GM18498 (cell line): ENCODE measurements at regions not wholly inside any gene's neighbourhood (a gene's known extent, or its start where the extent isn't known, plus 50 kb on each side); places are given as distances from the start of the nearest gene placed in this dataset.
"Not testable (repeated sequence)": the region's sequence is repeated elsewhere in the genome, so short reads cannot be mapped to it uniquely, and the experiment has no call there.

Source experiments
- ATAC-seq: cut with Tn5 transposase; IDR thresholded peaks from one replicate; pipeline ENCODE4 v1.9.1; 2021; ENCODE audit warnings: mild to moderate bottlenecking, moderate library complexity; ENCODE audit not compliant: unreplicated experiment

DNA sequence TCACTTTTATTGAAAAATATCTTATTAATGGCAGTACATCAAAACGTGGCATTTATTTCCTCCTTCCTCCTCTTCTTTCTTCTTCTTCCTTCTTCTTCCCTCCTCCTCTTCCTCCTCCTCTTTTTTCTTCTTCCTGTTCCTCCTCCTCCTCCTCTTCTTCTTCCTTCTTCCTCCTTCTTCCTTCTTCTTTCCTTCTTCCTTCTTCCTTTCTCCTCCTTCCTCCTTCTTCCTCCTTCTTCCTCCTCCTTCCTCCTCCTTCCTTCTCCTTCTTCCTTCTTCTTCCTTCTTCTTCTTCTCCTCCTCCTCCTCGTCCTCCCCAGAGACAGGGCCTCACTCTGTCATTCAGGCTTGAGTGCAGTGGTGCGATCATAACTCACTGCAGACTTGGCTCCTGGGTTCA is 457.2 kb downstream of the AEBP2 start:
- ATAC-seq = no peak

DNA sequence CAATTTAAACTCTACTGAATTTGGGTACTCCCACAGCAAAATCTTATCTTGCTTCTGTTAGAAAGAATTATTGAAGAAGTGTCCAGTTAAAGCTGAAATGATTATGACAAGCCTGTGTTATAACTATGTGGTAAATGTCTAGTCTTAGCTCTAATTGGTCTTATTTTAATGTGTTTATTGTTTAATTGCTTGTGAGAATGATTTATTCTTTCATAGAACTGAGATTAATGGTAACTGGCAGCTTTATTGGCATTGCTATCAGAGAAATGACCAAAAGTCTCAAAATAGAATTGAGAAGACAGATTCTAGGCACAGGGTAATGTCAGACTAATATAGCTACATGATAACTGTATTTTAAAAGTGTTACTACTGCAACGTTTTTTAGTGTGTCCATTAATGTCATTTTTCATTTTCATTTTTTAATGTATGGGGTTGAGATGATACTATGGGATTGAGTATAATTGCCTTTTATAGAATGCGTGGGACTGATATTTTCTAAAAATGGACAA is 458.7 kb downstream of the AEBP2 start:
- no peak for ATAC-seq

DNA sequence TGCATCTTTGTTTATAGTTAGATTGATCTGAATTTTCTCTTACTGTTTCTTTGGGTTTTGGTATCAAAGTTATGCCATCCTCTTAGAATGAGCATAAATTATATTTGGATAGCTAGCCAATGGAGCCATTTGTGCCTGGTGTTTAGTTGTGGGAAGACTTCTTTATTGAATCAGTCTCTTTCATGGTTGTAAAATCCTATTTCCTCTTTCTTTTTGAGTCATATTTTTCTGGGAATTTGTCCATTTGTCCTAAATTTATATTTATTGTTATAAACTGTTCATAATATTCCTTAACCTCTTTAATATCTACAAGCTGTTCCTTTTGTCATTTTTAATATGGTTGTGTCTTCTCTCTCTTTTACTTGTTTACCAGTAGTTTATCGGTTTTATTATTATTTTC is 462.5 kb downstream of the AEBP2 start:
- ATAC-seq = no peak

DNA sequence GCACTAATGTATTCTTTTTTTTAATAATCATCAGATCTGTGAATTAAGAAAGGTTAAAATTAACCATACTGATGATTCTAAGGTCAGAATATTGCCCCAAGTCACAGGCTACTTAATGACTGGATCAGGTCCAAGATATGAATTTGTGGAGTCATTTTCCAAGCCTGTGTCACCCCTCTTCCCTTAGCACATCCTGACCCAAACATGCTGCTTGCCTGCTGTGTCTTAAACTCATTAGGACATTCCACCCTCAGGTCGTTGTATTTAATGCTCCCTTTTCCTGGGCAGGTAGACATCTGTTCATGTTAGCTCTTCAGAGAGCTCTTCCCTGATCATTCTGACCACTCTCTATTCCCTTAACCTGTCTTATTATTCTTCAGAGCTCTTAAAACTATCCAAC is 463.5 kb upstream of the PDE3A start:
- no peak for ATAC-seq

DNA sequence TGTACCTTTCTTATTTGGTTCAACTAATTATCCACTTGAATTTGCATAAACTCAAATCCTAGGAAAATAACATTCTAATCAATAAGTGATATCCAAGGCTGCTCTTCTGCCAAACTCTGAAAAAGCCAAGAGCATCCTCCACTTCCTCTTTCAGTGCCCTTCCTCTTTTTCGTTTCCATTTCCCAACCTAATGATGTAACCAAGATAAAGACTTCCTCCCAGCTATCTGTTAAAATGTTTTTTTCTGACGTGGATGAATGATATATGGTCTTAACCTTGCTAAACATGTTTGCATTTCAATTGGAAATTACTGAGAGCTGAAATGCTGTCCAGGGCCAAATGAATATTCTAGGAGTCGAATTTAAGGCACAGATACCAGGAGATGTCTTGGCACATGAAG is 459.5 kb upstream of the PDE3A start:
- no peak for ATAC-seq

DNA sequence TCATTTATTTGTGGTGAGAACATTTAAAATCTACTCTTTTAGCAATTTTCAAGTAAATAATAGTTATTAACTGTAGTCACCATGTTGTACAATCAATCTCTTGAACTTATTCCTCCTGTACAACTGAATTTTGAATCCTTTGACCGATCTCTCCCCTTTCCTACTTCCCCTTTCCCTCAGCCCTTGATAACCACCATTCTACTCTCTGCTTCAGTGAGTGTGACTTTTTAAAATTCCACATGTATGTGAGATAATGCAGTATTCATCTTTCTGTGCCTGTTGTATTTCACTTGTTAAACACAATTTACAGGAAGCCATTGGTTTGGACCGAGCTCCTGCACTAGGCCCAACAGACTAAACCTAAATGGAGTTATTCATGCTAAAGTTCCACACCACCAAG is 458.9 kb upstream of the PDE3A start:
- no peak for ATAC-seq

DNA sequence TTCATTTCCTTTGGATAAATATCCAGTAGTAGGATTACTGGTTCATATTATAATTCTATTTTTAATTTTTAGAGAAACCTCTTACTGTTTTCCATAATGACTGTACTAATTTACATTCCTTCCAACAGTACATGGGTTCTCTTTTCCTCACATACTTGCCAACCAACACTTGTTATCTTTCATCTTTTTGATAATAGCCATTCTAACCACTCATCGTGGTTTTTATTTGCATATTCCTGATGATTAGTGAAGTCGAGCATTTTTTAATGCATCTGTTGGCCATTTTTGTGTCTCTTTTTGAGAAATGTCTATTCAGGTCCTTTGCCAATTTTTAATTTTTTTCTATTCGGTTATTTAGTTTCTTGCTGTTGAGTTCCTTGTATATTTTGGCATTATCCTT is 457.7 kb upstream of the PDE3A start:
- ATAC-seq = no peak

DNA sequence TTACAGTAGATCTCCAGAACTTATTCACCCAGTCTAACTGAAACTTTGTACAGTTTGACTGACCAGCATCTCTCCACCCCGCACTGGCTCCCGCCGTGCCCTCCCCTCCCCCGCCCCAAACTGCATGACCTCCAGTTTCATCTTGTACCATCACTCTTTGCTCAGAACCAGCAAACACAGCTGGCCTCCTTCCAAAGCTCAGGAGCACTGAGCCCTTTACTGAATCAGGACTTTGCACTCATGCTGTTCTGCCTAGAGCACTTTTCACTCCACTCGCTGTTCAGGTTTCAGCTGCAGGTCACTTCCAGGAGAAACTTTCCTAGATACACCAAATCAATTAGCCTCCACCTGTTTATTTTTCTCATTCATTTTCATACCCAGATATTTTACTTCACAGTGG is 455.3 kb upstream of the PDE3A start:
- ATAC-seq = no peak

DNA sequence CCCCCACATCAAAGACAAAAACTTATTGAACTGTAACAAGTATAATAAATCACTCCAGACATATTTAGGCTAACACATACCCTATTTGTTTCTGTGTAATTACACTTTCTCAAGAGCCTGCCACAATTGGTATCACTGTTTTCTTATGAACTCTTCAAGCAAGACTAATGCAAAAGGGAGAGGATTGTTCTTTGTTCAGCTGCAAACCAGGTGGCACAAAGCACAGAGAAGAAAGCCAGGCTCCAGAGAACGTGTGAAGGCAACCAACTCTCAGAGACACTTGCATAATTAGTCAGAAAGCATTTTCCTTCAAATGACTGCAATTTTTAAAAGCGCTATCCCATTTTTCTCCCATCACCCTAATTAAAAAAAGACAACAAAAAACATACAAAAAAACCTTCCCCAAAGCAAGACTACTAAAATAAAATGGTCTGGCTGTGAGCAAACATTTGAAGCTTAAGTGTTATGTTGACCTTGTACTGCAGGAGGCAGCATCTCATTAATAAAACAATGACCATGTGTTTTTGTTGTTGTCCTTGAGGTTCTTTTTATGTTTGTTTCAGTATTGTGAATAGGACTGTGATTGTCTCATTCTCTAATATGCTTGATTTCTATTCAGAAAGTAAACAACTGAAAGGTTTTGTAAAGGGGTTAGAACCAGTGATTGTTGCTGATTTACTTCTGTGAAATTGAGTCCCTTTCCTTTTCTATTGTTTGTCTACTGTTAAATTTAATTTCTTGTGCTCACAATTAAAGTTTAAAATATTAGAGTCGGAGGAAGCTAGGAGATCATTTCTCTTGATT is 452.7 kb upstream of the PDE3A start:
- no peak for ATAC-seq

DNA sequence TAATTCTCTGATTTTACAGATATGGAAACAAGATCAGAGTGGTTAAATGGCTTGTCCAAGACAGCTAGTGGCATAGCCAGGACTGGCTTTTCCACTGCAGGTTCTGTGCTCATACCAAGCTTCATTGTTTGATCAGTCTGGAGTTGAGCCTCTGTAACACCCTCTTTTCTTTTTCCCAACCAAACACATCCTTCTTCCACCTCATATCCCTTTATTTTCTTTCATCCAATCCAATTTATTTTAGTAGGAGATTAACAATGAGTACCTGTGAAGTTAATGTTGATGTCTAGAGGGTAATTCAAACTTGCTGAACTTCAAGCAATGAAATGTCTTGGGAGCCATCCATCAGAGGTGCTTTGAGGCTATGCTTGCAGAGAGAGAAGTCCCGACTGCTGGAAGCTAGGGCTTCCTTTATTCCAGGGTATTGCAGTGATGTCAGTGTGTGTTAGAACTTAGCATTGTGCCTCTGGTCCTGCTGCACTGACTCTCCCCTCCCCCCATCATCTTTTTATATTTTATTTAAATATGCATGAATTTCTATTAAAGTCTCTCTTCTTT is 452.1 kb upstream of the PDE3A start:
- no peak for ATAC-seq

DNA sequence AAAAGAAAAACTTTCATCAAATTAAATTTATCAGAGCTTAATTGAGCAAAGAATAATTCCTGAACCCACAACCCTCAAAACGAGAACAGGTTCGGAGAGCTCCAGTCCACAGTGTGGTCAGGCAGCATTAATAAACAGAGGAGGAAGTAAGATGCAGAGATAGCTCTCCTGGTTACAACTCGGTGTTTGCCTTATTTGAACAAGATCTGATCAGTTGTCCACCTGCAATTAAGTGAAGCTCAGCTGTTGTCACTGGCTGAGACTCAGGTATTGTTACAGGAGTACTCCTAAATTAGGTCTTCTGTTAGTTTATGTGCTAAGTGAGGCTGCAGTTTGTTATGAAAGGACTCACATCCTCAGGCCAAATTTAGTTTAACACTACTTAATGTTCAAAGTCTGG is 451.4 kb upstream of the PDE3A start:
- no peak for ATAC-seq

DNA sequence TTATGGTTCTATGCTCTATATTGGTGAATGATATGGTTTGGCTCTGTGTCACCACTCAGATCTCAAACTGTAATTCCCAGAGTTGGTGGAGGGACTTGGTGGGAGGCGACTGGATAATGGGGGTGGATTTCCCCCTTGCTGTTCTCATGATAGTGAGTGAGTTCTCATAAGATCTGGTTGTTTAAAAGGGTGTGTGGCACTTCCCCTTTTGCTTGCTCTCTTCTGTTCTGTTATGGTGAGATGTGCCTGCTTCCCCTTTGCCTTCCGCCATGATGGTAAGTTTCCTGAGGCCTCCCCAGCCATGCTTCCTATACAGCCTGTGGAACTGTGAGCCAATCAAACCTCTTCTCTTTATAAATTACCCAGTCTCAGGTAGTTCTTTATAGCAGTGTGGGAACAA is 446.6 kb upstream of the PDE3A start:
- not testable (repeated sequence) for ATAC-seq

DNA sequence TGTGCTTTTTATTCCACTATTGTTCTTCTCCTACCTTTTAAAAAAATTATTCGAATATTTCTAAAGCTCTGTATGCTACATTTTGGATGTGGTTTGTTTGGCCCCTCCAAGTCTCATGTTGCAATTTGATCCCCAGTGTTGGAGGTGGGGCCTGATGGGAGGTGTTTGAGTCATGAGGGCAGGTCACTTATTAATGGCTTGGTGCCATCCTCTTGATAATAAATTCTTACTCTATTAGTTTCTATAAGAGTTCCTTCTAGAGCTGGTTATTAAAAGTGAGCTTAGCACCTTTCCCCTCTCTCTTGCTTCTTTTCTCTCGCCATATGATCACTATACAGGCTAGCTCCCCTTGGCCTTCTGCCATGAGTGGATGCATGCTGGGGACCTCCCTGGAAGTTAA is 445.6 kb upstream of the PDE3A start:
- ATAC-seq = no peak

DNA sequence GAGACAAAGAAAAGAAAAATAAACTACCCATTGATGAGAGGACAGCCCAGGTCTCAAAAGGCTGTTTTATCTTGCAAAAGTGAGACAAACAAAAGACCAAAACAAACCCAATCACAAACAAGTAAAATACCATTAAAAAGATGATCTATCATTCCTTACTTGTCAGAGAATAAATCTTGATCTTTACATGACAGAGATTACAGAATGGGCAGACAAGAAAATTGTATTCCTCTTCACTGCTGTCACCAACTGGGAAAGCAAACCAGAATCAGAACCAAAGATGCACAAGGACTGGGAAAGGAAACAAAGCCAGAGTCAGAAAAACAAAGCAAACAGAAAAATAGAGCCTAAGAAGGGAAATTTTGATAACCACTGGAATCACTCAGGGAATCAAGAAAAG is 444.0 kb upstream of the PDE3A start:
- no peak for ATAC-seq

DNA sequence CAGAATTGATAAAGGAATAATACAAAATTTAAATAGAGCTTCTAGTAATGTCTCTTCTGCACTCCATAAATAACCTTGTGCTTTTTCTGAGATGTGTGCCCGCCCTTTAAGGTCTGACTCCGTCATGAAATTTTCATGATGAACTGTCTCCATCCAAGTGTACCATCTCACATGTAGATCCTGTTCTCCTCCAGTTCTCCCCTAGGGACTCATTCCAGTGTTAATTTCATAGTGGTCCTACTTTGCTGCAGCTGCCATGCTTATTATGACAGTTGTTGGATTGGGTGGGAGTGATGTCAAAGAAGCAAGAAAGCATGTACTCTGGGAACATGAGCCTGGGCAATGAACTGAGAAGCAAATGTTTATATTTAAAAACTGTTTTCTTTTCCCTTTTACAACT is 442.5 kb upstream of the PDE3A start:
- ATAC-seq = no peak

DNA sequence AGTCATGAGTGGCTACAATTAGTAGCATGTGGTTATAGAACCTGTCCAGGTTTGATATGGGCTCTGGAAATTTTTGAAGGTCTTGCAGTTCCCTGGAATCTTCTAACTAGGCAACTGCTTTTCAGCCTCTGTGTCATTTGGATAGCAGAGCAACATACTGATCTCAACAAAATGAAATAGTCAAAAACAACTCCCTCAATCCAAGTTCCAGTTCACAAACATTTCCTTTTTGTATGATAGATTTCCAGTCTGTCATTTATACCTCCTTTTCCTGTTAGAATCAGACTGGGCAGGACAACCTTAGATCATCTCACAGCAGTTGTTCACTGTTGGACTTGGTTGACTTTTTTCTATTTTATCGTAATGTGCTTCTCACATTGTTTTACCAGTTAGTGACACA is 442.1 kb upstream of the PDE3A start:
- ATAC-seq = no peak

DNA sequence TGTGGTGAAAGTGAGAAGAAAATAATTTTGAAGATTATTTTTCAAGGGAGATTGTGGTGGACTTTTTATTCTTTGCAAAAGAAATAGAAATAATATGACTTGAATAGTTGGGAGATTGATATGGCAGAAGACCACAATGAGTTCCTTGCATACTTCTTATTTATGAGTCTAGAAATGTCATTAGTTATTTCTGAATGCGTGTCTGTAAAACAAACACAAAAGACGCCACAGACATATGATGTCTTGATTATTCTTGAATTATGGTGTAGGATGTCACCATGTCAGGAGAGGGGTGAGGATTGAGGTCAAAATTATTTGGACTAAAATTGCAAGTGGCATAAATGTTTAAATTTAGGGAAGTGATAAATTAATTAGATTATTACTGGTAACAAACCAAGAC is 440.7 kb upstream of the PDE3A start:
- no peak for ATAC-seq

DNA sequence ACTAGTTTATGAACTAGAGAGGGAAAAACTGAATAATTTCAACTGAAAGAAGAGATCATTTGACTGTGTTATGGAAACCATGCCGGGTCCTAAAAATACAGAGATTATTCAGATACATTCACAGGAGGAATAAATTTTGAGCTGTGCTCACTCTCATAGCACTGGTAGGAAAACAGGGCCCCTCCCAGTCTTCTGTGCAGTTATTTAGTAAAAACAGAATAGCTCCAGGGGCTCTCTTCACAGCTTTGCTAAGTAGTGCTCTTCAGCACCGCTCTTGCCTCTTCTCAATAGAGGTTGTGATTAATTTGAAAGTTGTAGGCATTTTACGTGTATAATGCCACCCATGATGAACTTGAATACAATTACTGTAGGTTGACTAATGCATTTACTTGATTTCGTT is 435.9 kb upstream of the PDE3A start:
- ATAC-seq = no peak

DNA sequence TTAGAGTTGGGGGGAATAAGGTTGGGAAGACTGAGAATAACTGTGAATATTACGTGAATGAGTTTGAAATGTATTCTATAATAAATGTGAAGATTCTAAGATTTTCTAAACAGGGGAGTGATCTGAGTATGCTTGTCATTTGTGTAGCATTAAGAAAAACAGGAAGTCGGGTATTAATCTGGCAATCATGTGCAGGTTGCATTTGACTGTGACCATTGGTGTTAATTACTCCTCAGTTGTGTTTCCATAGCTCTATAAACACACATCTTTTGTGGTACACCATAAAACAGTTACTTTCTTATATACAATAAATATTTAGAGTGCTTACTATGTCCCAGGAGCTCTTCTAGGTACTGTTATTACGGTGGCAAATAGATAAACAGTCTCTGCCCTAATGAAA is 434.4 kb upstream of the PDE3A start:
- no peak for ATAC-seq

DNA sequence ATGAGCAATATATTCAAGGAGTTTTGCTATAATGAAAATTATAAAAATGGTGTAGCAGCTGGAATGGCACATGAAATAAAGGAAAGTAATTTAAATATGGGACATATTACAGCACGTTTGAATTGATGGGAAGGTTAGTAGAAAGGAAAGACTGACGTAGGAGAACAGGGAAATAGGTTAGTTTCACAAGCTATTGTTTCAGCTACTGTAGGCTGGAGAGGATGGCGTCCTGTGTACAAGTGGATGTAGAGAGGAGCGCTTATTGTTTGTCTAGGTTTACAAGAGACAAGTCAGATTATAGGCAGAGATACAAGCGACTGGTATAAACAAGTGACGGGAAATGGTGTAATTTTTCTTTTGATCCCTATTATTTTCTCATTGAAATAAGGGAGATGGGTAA is 431.2 kb upstream of the PDE3A start:
- ATAC-seq = no peak

DNA sequence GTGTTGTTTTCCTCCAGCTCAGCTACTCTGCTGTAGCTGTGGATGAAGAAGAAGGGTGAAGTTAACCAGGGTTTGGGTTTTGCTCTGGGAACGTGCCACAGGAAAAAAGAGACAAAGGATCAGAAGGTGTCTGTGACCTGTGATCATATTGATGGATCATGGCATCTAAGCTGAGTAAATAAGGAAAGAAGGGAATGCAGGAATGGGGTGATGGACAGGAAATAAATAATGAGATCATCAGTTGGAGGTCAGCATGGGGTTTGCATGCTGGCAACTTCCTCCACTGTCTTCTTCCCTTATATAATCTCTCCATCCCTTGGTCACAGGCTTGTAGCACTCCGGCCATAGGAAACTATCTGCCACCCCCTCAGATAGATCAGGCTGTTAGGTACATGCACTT is 430.3 kb upstream of the PDE3A start:
- ATAC-seq = no peak

DNA sequence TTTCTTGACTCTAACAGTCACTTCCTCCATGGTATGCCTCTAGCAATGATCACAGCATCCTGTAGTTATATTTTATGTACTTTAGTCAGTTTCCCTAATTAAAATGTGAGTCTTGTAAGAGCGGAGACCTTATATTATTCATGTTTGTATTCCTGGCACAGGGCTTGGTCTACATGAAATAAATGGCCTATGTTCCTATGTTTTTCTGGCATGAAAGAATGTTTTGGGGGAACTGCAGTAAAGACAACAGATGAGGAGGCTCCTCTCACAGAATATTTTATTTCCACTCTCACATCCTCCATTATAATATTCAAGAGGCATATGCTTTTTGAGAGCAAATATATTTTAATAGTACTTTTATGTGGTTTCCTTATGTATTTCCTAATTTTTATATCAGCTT is 429.8 kb upstream of the PDE3A start:
- ATAC-seq = no peak

DNA sequence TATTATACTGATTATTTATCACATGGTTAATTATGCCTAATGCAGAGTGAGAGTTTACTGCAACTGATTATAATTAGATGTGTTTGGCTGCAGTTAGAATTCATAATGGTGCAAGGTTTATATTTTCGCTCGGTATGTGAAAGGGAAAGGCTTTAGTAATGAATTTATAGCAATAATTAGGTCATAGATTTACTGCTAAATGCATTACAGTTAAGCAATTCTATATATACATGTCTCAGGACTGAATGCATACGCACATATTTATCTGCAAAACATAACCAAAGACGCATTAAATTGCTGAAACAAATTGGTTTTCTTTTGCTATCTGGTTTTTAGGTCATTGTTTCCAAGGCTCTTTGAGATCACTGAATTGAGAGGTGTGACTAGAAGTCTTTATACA is 428.1 kb upstream of the PDE3A start:
- ATAC-seq = no peak
